ENCODE measurements at regions not wholly inside any gene's neighbourhood (a gene's known extent, or its start where the extent isn't known, plus 50 kb on each side); places are given as distances from the start of the nearest gene placed in this dataset.

- POLR2A ChIA-PET, result no interaction called here
- H3K36me3 ChIP-seq (ENCODE audit: control insufficient read depth, insufficient read depth, low read length), result no peaks in the 10 kb centered on the region
- DNase-seq (ENCODE audit: low read depth, low spot score), result no peak
- CTCF ChIA-PET, result no interaction called here
- ATAC-seq, result no peak
- in situ Hi-C loops (cut with HindIII; ENCODE audit: low pct_unique_long_range_greater_than_20kb, low sequenced_read_pairs), result no loop called here
- TF ChIP-seq REST (IDR thresholded peaks at IDR 0.05; ENCODE audit: insufficient read depth in 1 of 2, low read depth in 2 of 2, low read length in 1 of 2), result no peak
- no peak overlapping the region for H3K4me3 ChIP-seq (ENCODE audit: low read depth in 2 of 2, low read length in 2 of 2)
- H3K4me1 ChIP-seq (ENCODE audit: control insufficient read depth, insufficient read depth, low read length), result no peaks in the 10 kb centered on the region
- no peaks in the 10 kb centered on the region for H3K9me3 ChIP-seq (ENCODE audit: control insufficient read depth, insufficient read depth, low read depth, low read length)
- intact Hi-C loops (cut with micrococcal nuclease; ENCODE audit: unreplicated experiment), result no loop called here
- no peaks in the 10 kb centered on the region for H3K27me3 ChIP-seq (ENCODE audit: control insufficient read depth, insufficient read depth, low read length)
- H3K27ac ChIP-seq (ENCODE audit: low read length), result no peak overlapping the region
- BruUV-seq (replicated peaks), result no TSS peak
These were observed 694.4 kb downstream of the TRAM1L1 start for GRCh38 chr4:116391020-116391419.

GRCh38 chr4:116389139-116389538 lies 696.2 kb downstream of the TRAM1L1 start:
- intact Hi-C loops (cut with micrococcal nuclease; ENCODE audit: unreplicated experiment) (no loop called here), in situ Hi-C loops (cut with HindIII; ENCODE audit: low pct_unique_long_range_greater_than_20kb, low sequenced_read_pairs) (no loop called here)
- ChIA-PET CTCF (no interaction called here), POLR2A (no interaction called here)
- BruUV-seq (replicated peaks), result no TSS peak
- no peaks in the 10 kb centered on the region for H3K36me3 ChIP-seq (ENCODE audit: control insufficient read depth, insufficient read depth, low read length)
- H3K4me1 ChIP-seq (ENCODE audit: control insufficient read depth, insufficient read depth, low read length), result no peaks in the 10 kb centered on the region
- TF ChIP-seq CTCF (IDR thresholded peaks at IDR 0.05) (no peak), REST (IDR thresholded peaks at IDR 0.05; ENCODE audit: insufficient read depth in 1 of 2, low read depth in 2 of 2, low read length in 1 of 2) (no peak), TCF7L2 (IDR thresholded peaks at IDR 0.05; ENCODE audit: low read depth, low read length) (no peak), POLR2AphosphoS5 (IDR thresholded peaks at IDR 0.05; ENCODE audit: low read depth, low read length) (no peak), SIN3A (IDR thresholded peaks at IDR 0.05; ENCODE audit: borderline replicate concordance, insufficient read depth, low read depth, low read length) (no peak)
- no peak for ATAC-seq
- no peaks in the 10 kb centered on the region for H3K9me3 ChIP-seq (ENCODE audit: control insufficient read depth, insufficient read depth, low read depth, low read length)
- H3K27ac ChIP-seq (ENCODE audit: low read length), result no peak overlapping the region
- no peak overlapping the region for H3K4me3 ChIP-seq (ENCODE audit: low read depth in 2 of 2, low read length in 2 of 2)
- DNase-seq (ENCODE audit: low read depth, low spot score), result no peak
- H3K27me3 ChIP-seq (ENCODE audit: control insufficient read depth, insufficient read depth, low read length), result no peaks in the 10 kb centered on the region
